HEK293 (cell line): ENCODE measurements at regions not wholly inside any gene's neighbourhood (a gene's known extent, or its start where the extent isn't known, plus 50 kb on each side); places are given as distances from the start of the nearest gene placed in this dataset.

Source experiments
- CTCF ChIA-PET: fragments of 350-600 bp; formaldehyde crosslinking; extraction: SDS; loops from one replicate; lab custom pipeline; 2021; ENCODE audit warnings: antibody characterized with exemption; lab: Yijun Ruan, JAX
- POLR2A ChIA-PET: fragments of 300-600 bp; formaldehyde crosslinking; extraction: SDS; loops from one replicate; lab custom pipeline; 2020; ENCODE audit warnings: antibody characterized with exemption, inconsistent platforms; lab: Yijun Ruan, JAX
- H3K27ac ChIP-seq: fragments of 200-500 bp; sonication (Bioruptor generic); 2 replicates; pipeline ENCODE4 v1.5.1; 2014; ENCODE audit warnings: low read depth, low read length, control low read depth, inconsistent platforms; ENCODE audit errors: extremely low read depth
- H3K36me3 ChIP-seq, 2 experiments: fragments of 200-500 bp in 1 of 2; sonication (Bioruptor generic) in 1 of 2; 1 replicate in 1 of 2; 2 replicates in 1 of 2; pipeline ENCODE4 v1.5.1; 2014 to 2017; ENCODE audit warnings: inconsistent platforms in 2 of 2, low read length in 2 of 2; ENCODE audit not compliant: control insufficient read depth in 2 of 2, insufficient read depth in 1 of 2
- H3K4me1 ChIP-seq: fragments of 200-500 bp; sonication (Bioruptor generic); 2 replicates; pipeline ENCODE4 v1.5.1; 2014; ENCODE audit warnings: mild to moderate bottlenecking, low read length, inconsistent platforms; ENCODE audit not compliant: control insufficient read depth, insufficient read depth
- H3K4me3 ChIP-seq: 2 replicates; pipeline ENCODE4 v1.5.1; 2011; ENCODE audit warnings: low read depth, mild to moderate bottlenecking, control low read depth, low read length, moderate library complexity
- H3K9me3 ChIP-seq: fragments of 200-500 bp; sonication (Bioruptor generic); 2 replicates; pipeline ENCODE4 v1.5.1; 2014; ENCODE audit warnings: low read depth, low read length, inconsistent platforms; ENCODE audit not compliant: control insufficient read depth, insufficient read depth
- AEBP2 ChIP-seq: fragments of 450-650 bp; formaldehyde crosslinking; IDR thresholded peaks from 2 replicates; pipeline ENCODE4 v1.5.1; 2016; ENCODE audit warnings: missing biosample characterization, missing genetic modification characterization, borderline replicate concordance
- FEZF1 ChIP-seq: fragments of 450-650 bp; formaldehyde crosslinking; IDR thresholded peaks from 2 replicates; pipeline ENCODE4 v1.5.1; 2016; ENCODE audit warnings: missing biosample characterization, missing genetic modification characterization
- GLIS1 ChIP-seq: fragments of 450-650 bp; formaldehyde crosslinking; IDR thresholded peaks from 2 replicates; pipeline ENCODE4 v1.5.1; 2016; ENCODE audit warnings: missing biosample characterization, missing genetic modification characterization
- IKZF3 ChIP-seq: fragments of 450-650 bp; IDR thresholded peaks from 2 replicates; pipeline ENCODE4 v1.5.0; 2018; ENCODE audit warnings: missing biosample characterization, mild to moderate bottlenecking, missing genetic modification characterization, moderate library complexity
- PBX3 ChIP-seq: sonication (generic); formaldehyde crosslinking; IDR thresholded peaks from 2 replicates; pipeline ENCODE4 v1.8.1; 2022; ENCODE audit warnings: mild to moderate bottlenecking, moderate library complexity, missing genetic modification reagents
- SP3 ChIP-seq: fragments of 450-650 bp; formaldehyde crosslinking; IDR thresholded peaks from 2 replicates; pipeline ENCODE4 v1.5.1; 2016; ENCODE audit warnings: missing biosample characterization, missing genetic modification characterization
- SP7 ChIP-seq: fragments of 450-650 bp; formaldehyde crosslinking; IDR thresholded peaks from 2 replicates; pipeline ENCODE4 v1.5.1; 2016; ENCODE audit warnings: missing biosample characterization, missing genetic modification characterization
- YY1 ChIP-seq: fragments of 450-650 bp; formaldehyde crosslinking; IDR thresholded peaks from 2 replicates; pipeline ENCODE4 v1.5.1; 2018; ENCODE audit warnings: missing biosample characterization, missing genetic modification characterization
- ZBTB17 ChIP-seq: fragments of 450-650 bp; formaldehyde crosslinking; IDR thresholded peaks from 2 replicates; pipeline ENCODE4 v1.5.1; 2016; ENCODE audit warnings: missing biosample characterization, missing genetic modification characterization
- ZBTB48 ChIP-seq: fragments of 450-650 bp; formaldehyde crosslinking; IDR thresholded peaks from 2 replicates; pipeline ENCODE4 v1.5.1; 2016; ENCODE audit warnings: missing biosample characterization, missing genetic modification characterization
- ZBTB8A ChIP-seq: fragments of 450-650 bp; formaldehyde crosslinking; IDR thresholded peaks from 2 replicates; pipeline ENCODE4 v1.5.1; 2016; ENCODE audit warnings: missing biosample characterization, missing genetic modification characterization
- ZIC2 ChIP-seq: fragments of 450-650 bp; formaldehyde crosslinking; IDR thresholded peaks from 2 replicates; pipeline ENCODE4 v1.5.1; 2016; ENCODE audit warnings: missing biosample characterization, missing genetic modification characterization
- ZNF155 ChIP-seq: fragments of 450-650 bp; formaldehyde crosslinking; IDR thresholded peaks from 2 replicates; pipeline ENCODE4 v1.5.1; 2016; ENCODE audit warnings: missing biosample characterization, missing genetic modification characterization
- ZNF184 ChIP-seq: fragments of 450-650 bp; IDR thresholded peaks from 2 replicates; pipeline ENCODE4 v1.5.1; 2018; ENCODE audit warnings: missing biosample characterization, mild to moderate bottlenecking, missing genetic modification characterization
- ZNF423 ChIP-seq: fragments of 450-650 bp; formaldehyde crosslinking; IDR thresholded peaks from 2 replicates; pipeline ENCODE4 v1.5.1; 2016; ENCODE audit warnings: missing biosample characterization, missing genetic modification characterization
- ZNF561 ChIP-seq: fragments of 450-650 bp; IDR thresholded peaks from 2 replicates; pipeline ENCODE4 v1.5.1; 2018; ENCODE audit warnings: missing biosample characterization, missing genetic modification characterization, borderline replicate concordance
- ZNF596 ChIP-seq: fragments of 450-650 bp; IDR thresholded peaks from 2 replicates; pipeline ENCODE4 v1.5.0; 2018; ENCODE audit warnings: missing biosample characterization, mild to moderate bottlenecking, missing genetic modification characterization, moderate library complexity
- ZNF639 ChIP-seq: fragments of 450-650 bp; formaldehyde crosslinking; IDR thresholded peaks from 2 replicates; pipeline ENCODE4 v1.5.1; 2016; ENCODE audit warnings: missing biosample characterization, missing genetic modification characterization
- ZNF707 ChIP-seq: fragments of 450-650 bp; formaldehyde crosslinking; IDR thresholded peaks from 2 replicates; pipeline ENCODE4 v1.5.1; 2016; ENCODE audit warnings: missing biosample characterization, missing genetic modification characterization
- TF ChIP-seq, protein P1 (sequence below): fragments of 450-650 bp; formaldehyde crosslinking; IDR thresholded peaks from 2 replicates; pipeline ENCODE4 v1.5.1; 2017; ENCODE audit warnings: missing biosample characterization, missing genetic modification characterization
- TF ChIP-seq, protein P2 (sequence below): fragments of 450-650 bp; formaldehyde crosslinking; IDR thresholded peaks from 2 replicates; pipeline ENCODE4 v1.5.1; 2017; ENCODE audit warnings: missing biosample characterization, missing genetic modification characterization

- CTCF ChIA-PET: interaction anchor here (0.6 kb wide), 1 partner anchor 292 kb away, joined by 3 read pairs; no protein-coding TSS in a partner anchor
- no peak for TF ChIP-seq AEBP2 (tag by site-specific recombination)
- TF ChIP-seq, protein P1, sequence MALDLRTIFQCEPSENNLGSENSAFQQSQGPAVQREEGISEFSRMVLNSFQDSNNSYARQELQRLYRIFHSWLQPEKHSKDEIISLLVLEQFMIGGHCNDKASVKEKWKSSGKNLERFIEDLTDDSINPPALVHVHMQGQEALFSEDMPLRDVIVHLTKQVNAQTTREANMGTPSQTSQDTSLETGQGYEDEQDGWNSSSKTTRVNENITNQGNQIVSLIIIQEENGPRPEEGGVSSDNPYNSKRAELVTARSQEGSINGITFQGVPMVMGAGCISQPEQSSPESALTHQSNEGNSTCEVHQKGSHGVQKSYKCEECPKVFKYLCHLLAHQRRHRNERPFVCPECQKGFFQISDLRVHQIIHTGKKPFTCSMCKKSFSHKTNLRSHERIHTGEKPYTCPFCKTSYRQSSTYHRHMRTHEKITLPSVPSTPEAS (tag by site-specific recombination): 0 out of 2 replicates have a peak, but pooled peaks have one; percentile 6
- H3K9me3 ChIP-seq: no peaks in the 10 kb centered on the region
- POLR2A ChIA-PET: no interaction called here
- H3K4me1 ChIP-seq: peaks cover 13% of the 10 kb centered on the region
- H3K36me3 ChIP-seq: no peaks in the 10 kb centered on the region
- no peak overlapping the region for H3K4me3 ChIP-seq
- no peak overlapping the region for H3K27ac ChIP-seq
These were observed 272.8 kb downstream of the TLE3 start for GRCh38 chr15:69824877-69825406.

GRCh38 chr15:69825941-69826818 is 271.5 kb downstream of the TLE3 start:
- ChIA-PET CTCF (no interaction called here), POLR2A (no interaction called here)
- no peaks in the 10 kb centered on the region for H3K9me3 ChIP-seq
- H3K27ac ChIP-seq: no peak overlapping the region
- TF ChIP-seq, protein P2, sequence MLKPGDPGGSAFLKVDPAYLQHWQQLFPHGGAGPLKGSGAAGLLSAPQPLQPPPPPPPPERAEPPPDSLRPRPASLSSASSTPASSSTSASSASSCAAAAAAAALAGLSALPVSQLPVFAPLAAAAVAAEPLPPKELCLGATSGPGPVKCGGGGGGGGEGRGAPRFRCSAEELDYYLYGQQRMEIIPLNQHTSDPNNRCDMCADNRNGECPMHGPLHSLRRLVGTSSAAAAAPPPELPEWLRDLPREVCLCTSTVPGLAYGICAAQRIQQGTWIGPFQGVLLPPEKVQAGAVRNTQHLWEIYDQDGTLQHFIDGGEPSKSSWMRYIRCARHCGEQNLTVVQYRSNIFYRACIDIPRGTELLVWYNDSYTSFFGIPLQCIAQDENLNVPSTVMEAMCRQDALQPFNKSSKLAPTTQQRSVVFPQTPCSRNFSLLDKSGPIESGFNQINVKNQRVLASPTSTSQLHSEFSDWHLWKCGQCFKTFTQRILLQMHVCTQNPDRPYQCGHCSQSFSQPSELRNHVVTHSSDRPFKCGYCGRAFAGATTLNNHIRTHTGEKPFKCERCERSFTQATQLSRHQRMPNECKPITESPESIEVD (tag by site-specific recombination): peak; percentile 50; the same call in 1 of the 2 replicates
- TF ChIP-seq ZNF184 (tag by site-specific recombination) (0 out of 2 replicates have a peak, but pooled peaks have one; percentile 20), ZNF561 (tag by site-specific recombination) (peak; percentile 18; the same call in 1 of the 2 replicates), SP3 (no peak), ZNF639 (tag by site-specific recombination) (no peak), GLIS1 (peak; percentile 83), SP7 (tag by site-specific recombination) (peak; percentile 21; the same call in 1 of the 2 replicates), ZNF596 (tag by site-specific recombination) (peak; percentile 63; the same call in 1 of the 2 replicates), ZBTB8A (peak; percentile 25; the same call in 1 of the 2 replicates), ZBTB17 (tag by site-specific recombination) (peak; percentile 20; the same call in 1 of the 2 replicates), ZBTB48 (tag by site-specific recombination) (peak; percentile 83), PBX3 (CRISPR knock-in tag) (no peak), ZNF155 (no peak), IKZF3 (tag by site-specific recombination) (peak; percentile 52; the same call in 1 of the 2 replicates), ZIC2 (tag by site-specific recombination) (peak; percentile 100), ZNF423 (tag by site-specific recombination) (peak; percentile 88), ZNF707 (tag by site-specific recombination) (no peak), YY1 (tag by site-specific recombination) (peak; percentile 67; the same call in 1 of the 2 replicates), FEZF1 (tag by site-specific recombination) (peak; percentile 58)
- peaks cover 13% of the 10 kb centered on the region for H3K4me1 ChIP-seq
- H3K4me3 ChIP-seq: no peak overlapping the region
- H3K36me3 ChIP-seq: no peaks in the 10 kb centered on the region
